22Rv1 (cell line): ENCODE measurements at regions not wholly inside any gene's neighbourhood (a gene's known extent, or its start where the extent isn't known, plus 50 kb on each side); places are given as distances from the start of the nearest gene placed in this dataset.

Experiments
- ZFX ChIP-seq: fragments of 450-650 bp; IDR thresholded peaks from 2 replicates; pipeline ENCODE4 v1.6.1; 2017; ENCODE audit warnings: antibody characterized with exemption, borderline replicate concordance
- TF ChIP-seq, protein P1 (sequence below): fragments of 450-650 bp; IDR thresholded peaks from 2 replicates; pipeline ENCODE4 v1.5.1; 2017; ENCODE audit warnings: mild to moderate bottlenecking

DNA sequence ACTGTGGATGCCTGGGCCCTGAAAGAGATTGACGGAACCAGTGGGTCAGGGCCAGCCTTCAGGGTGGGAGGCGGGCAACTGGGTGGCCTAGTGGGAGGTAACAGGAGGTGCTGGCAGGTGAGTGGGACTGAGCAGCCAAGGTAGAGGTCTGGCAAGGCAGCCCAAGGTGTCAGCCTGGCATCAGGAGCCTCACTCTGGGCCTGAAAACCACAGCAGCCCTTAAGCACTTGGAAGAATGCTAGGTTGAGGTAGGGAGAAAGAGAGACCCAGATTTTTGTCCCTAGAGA lies 315.8 kb upstream of the PRICKLE1 start:
- TF ChIP-seq, protein P1, sequence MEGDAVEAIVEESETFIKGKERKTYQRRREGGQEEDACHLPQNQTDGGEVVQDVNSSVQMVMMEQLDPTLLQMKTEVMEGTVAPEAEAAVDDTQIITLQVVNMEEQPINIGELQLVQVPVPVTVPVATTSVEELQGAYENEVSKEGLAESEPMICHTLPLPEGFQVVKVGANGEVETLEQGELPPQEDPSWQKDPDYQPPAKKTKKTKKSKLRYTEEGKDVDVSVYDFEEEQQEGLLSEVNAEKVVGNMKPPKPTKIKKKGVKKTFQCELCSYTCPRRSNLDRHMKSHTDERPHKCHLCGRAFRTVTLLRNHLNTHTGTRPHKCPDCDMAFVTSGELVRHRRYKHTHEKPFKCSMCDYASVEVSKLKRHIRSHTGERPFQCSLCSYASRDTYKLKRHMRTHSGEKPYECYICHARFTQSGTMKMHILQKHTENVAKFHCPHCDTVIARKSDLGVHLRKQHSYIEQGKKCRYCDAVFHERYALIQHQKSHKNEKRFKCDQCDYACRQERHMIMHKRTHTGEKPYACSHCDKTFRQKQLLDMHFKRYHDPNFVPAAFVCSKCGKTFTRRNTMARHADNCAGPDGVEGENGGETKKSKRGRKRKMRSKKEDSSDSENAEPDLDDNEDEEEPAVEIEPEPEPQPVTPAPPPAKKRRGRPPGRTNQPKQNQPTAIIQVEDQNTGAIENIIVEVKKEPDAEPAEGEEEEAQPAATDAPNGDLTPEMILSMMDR, result no peak
- TF ChIP-seq ZFX, result no peak
